K562 (cell line): ENCODE measurements at regions not wholly inside any gene's neighbourhood (a gene's known extent, or its start where the extent isn't known, plus 50 kb on each side); places are given as distances from the start of the nearest gene placed in this dataset.
A peak's percentile ranks its signal among the peaks of the same experiment; 100 is the strongest.

Source experiments
- ATAC-seq: fragments of 200-7000 bp; cut with Tn5 transposase; 3 replicates; pipeline ENCODE4 v1.9.1; 2020; ENCODE audit warnings: moderate library complexity
- BruUV-seq: library from RNA; stranded (reverse); fragments of 400-500 nt; replicated peaks from 2 replicates; lab custom pipeline; 2021; lab: Mats Ljungman, UMichigan
- CTCF ChIA-PET: fragments of 300-600 bp; formaldehyde crosslinking; extraction: SDS; loops from one replicate; lab custom pipeline; 2021; ENCODE audit warnings: low intra/inter-chr PET ratio; lab: Yijun Ruan, JAX
- POLR2A ChIA-PET: fragments of 300-600, 350-650 bp; sonication (Branson Sonifier 250); formaldehyde crosslinking; extraction: SDS; loops from one replicate; lab custom pipeline; 2021; ENCODE audit warnings: antibody characterized with exemption, inconsistent platforms; lab: Yijun Ruan, JAX
- DNase-seq, 4 experiments: peaks; one replicate each; pipeline versions ENCODE4 v3.0.0 to v3.0.0-alpha.2; 2011 to 2018; ENCODE audit warnings: low spot score in 3 of 4, mixed read lengths in 3 of 4; ENCODE audit errors: extremely low read depth in 1 of 4
- FAIRE-seq: peaks from 2 replicates; lab custom pipeline; 2011; peaks lifted over from hg19 to GRCh38; lab: Jason Lieb, UNC
- H2AFZ ChIP-seq: 2 replicates; pipeline ENCODE4 v1.6.0; 2011; ENCODE audit warnings: low read depth, low read length, control low read depth, inconsistent platforms
- H3K27ac ChIP-seq: fragments of 200-600 bp; 3 replicates; pipeline ENCODE4 v1.8.0; 2011; ENCODE audit warnings: low read depth, mild to moderate bottlenecking, control low read depth, inconsistent platforms, low read length, moderate library complexity, mixed read lengths; ENCODE audit errors: extremely low read depth
- H3K27me3 ChIP-seq, 2 experiments: fragments of 300-600 bp in 1 of 2; 2 replicates in 1 of 2; 3 replicates in 1 of 2; pipeline versions ENCODE4 v1.6.0 to v1.8.0; 2011; ENCODE audit warnings: inconsistent platforms in 2 of 2, low read length in 2 of 2, mild to moderate bottlenecking in 1 of 2, mixed read lengths in 1 of 2, moderate library complexity in 1 of 2; ENCODE audit not compliant: control insufficient read depth in 2 of 2, insufficient read depth in 2 of 2
- H3K36me3 ChIP-seq: fragments of 300-600 bp; 3 replicates; pipeline ENCODE4 v1.8.0; 2011; ENCODE audit warnings: mild to moderate bottlenecking, low read length, inconsistent platforms; ENCODE audit not compliant: control insufficient read depth, insufficient read depth
- H3K4me1 ChIP-seq, 2 experiments: fragments of 200-600 bp in 1 of 2; replicated peaks in 1 of 2; 2 replicates in 1 of 2; 3 replicates in 1 of 2; pipeline versions ENCODE4 v1.5.1 to v1.8.0; 2011; ENCODE audit warnings: inconsistent platforms in 2 of 2, low read length in 2 of 2, mild to moderate bottlenecking in 1 of 2, mixed read lengths in 1 of 2, moderate library complexity in 1 of 2; ENCODE audit not compliant: control insufficient read depth in 2 of 2, insufficient read depth in 2 of 2
- H3K4me2 ChIP-seq: 2 replicates; pipeline ENCODE4 v1.6.1; 2011; ENCODE audit warnings: low read length, control low read depth, inconsistent platforms, mixed read lengths; ENCODE audit not compliant: insufficient read depth
- H3K4me3 ChIP-seq: fragments of 200-600 bp; sonication (generic), shearing (Covaris generic); 2 replicates; pipeline ENCODE4 v1.5.1; 2016; ENCODE audit warnings: control low read depth, inconsistent platforms
- H3K79me2 ChIP-seq: fragments of 200-600 bp; 3 replicates; pipeline ENCODE4 v1.8.0; 2011; ENCODE audit warnings: low read length, inconsistent platforms; ENCODE audit not compliant: control insufficient read depth, insufficient read depth
- H3K9ac ChIP-seq, 2 experiments: 2 replicates each; pipeline versions ENCODE4 v1.6.0 to v1.6.1; 2011; ENCODE audit warnings: low read depth in 2 of 2, low read length in 2 of 2, control low read depth in 1 of 2, inconsistent platforms in 1 of 2, mild to moderate bottlenecking in 1 of 2, mixed read lengths in 1 of 2; ENCODE audit not compliant: insufficient read depth in 1 of 2
- H3K9me1 ChIP-seq: one replicate; pipeline ENCODE4 v1.6.0; 2011; ENCODE audit warnings: inconsistent platforms, mild to moderate bottlenecking, low read length, moderate library complexity; ENCODE audit not compliant: control insufficient read depth, insufficient read depth
- H3K9me3 ChIP-seq: replicated peaks from 2 replicates; pipeline ENCODE4 v1.5.1; 2011; ENCODE audit warnings: low read depth, low read length, inconsistent platforms; ENCODE audit not compliant: control insufficient read depth, insufficient read depth
- H4K20me1 ChIP-seq: replicated peaks from 2 replicates; pipeline ENCODE4 v1.6.1; 2011; ENCODE audit warnings: low read length, inconsistent platforms, mixed read lengths; ENCODE audit not compliant: control insufficient read depth, insufficient read depth
- CREM ChIP-seq: IDR thresholded peaks from 2 replicates; pipeline ENCODE4 v1.6.1; 2014; ENCODE audit warnings: antibody characterized with exemption, low read depth
- CSDE1 ChIP-seq, 2 experiments: fragments of 450-650 bp; IDR thresholded peaks; 2 replicates each; pipeline ENCODE4 v1.6.1; 2016; ENCODE audit warnings: mild to moderate bottlenecking in 1 of 2
- ELF1 ChIP-seq: fragments of 200-800 bp; sonication (Bioruptor generic); IDR thresholded peaks from 2 replicates; pipeline ENCODE4 v1.6.1; 2016; ENCODE audit warnings: missing genetic modification characterization, missing compliant biosample characterization
- ESRRA ChIP-seq: fragments of 450-650 bp; IDR thresholded peaks from 2 replicates; pipeline ENCODE4 v1.6.1; 2014; ENCODE audit warnings: low read depth, mild to moderate bottlenecking, moderate library complexity, borderline replicate concordance
- HOXB6 ChIP-seq: fragments of 250-450 bp; sonication (Bioruptor Pico); IDR thresholded peaks from 2 replicates; pipeline ENCODE4 v1.5.1; 2022; ENCODE audit warnings: mild to moderate bottlenecking, borderline replicate concordance
- KDM5B ChIP-seq: fragments of 200-600 bp; sonication (generic); IDR thresholded peaks from 2 replicates; pipeline ENCODE4 v1.6.1; 2012; ENCODE audit warnings: low read depth, mild to moderate bottlenecking, moderate library complexity, low read length, control low read depth, inconsistent platforms; ENCODE audit not compliant: insufficient replicate concordance
- KLF16 ChIP-seq: IDR thresholded peaks from 2 replicates; pipeline ENCODE4 v1.6.1; 2016; ENCODE audit warnings: antibody characterized with exemption
- RAD21 ChIP-seq, 2 experiments: fragments of 250-450 bp in 1 of 2; fragments of 450-650 bp in 1 of 2; sonication (Bioruptor Pico) in 1 of 2; formaldehyde crosslinking in 1 of 2; IDR thresholded peaks in 1 of 2; conservative IDR thresholded peaks in 1 of 2; 2 replicates each; pipeline versions ENCODE4 v1.4.0 to v1.8.0; 2020 to 2022; ENCODE audit warnings: mild to moderate bottlenecking in 2 of 2, moderate library complexity in 1 of 2
- RCOR1 ChIP-seq, 2 experiments: IDR thresholded peaks; 2 replicates each; pipeline ENCODE4 v1.6.1; 2012; ENCODE audit warnings: low read depth in 2 of 2, low read length in 2 of 2, borderline replicate concordance in 1 of 2, improper control_type of control experiment in 1 of 2
- ZNF174 ChIP-seq: fragments of 250-450 bp; sonication (Bioruptor Pico); IDR thresholded peaks from 2 replicates; pipeline ENCODE4 v1.4.0; 2020; ENCODE audit warnings: mild to moderate bottlenecking
- WGBS: fragments of 100-300 bp; shearing (Covaris generic); methylation state at CpG from one replicate; pipeline ENCODE4 v1.1.6; 2016; ENCODE audit warnings: low coverage, mixed read lengths; ENCODE audit not compliant: insufficient coverage; ENCODE audit errors: missing lambda C conversion rate; 5-methylcytosine and 5-hydroxymethylcytosine counted together
- in situ Hi-C: fragments of 300-500 bp; cut with MboI; formaldehyde crosslinking; loops from 4 replicates; pipeline ENCODE4 v1.15.0; 2018; ENCODE audit warnings: inconsistent platforms, mixed read lengths
- intact Hi-C: fragments of 100-400 bp; cut with micrococcal nuclease; formaldehyde crosslinking; loops from 2 replicates; pipeline ENCODE4 v1.14.2; 2022
- TF ChIP-seq, protein P1 (sequence below): fragments of 450-650 bp; IDR thresholded peaks from 2 replicates; pipeline ENCODE4 v1.6.1; 2016
- TF ChIP-seq, protein P2 (sequence below): fragments of 450-650 bp; formaldehyde crosslinking; IDR thresholded peaks from 2 replicates; pipeline ENCODE4 v1.4.0; 2020; ENCODE audit warnings: mild to moderate bottlenecking, moderate library complexity
- TF ChIP-seq, protein P3 (sequence below): fragments of 450-650 bp; IDR thresholded peaks from 2 replicates; pipeline ENCODE4 v1.6.1; 2018; ENCODE audit warnings: mild to moderate bottlenecking, low read depth; ENCODE audit not compliant: partially characterized antibody
- TF ChIP-seq, protein P4 (sequence below), 3 experiments: IDR thresholded peaks in 2 of 3; conservative IDR thresholded peaks in 1 of 3; 2 replicates each; pipeline ENCODE4 v1.5.1; 2011 to 2012; ENCODE audit warnings: low read length in 3 of 3, mild to moderate bottlenecking in 3 of 3, control low read depth in 2 of 3, improper control_type of control experiment in 1 of 3, inconsistent platforms in 1 of 3, low read depth in 1 of 3, mixed read lengths in 1 of 3, moderate library complexity in 1 of 3; ENCODE audit not compliant: insufficient read depth in 2 of 3

DNA sequence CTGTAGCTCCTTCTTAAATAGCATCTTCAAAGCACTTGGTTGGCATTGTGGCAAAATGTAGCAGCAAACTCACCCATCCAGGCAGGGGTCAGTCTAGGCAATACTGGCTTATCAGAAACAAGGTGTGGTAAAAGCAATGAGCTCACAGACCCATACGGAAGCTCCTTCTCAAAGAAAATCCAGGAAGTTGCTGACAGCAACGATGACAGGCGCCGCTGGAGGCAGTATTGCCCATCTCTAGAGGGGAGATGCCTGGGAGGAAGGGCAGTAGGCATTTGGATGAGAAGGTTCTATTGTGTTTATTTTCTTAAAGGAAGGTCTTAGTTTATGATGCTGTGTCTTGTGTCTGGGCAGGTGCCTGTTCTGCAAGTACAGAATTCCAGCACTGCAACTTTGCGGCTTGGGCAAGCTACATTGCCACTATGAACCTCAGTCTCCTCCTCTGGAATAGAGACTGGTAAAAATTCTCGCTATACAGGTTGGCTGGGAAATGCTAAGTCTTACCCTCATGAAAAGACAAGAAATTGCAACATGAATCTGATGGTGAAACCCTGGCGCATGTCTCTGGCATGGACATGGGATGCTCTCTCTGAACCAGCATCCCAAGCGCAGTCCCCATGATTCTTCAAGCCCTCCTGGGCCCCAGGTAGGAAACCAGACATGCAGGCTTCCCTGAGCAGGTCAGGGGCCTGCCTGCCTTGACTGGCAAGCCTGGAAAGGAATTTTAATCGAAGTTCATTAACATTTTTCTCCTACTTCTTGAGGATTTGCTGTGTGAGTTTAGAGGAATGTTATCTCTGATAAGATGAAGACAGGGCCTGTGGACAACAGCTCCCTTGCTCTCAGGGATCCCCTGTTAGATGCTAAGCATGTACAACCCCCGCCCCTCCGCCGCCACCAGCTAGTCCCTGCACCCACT, 156.0 kb downstream of the TFCP2L1 start:
- ChIA-PET POLR2A (interaction anchor here (0.6 to 1.0 kb wide), 3 partner anchors 72 to 375 kb away, joined by 3 to 5 read pairs (median 3); no protein-coding TSS in a partner anchor), CTCF (interaction anchor here (1.3 kb wide), 1 partner anchor 193 kb away, joined by 8 read pairs; no protein-coding TSS in a partner anchor)
- in situ Hi-C loops (no loop called here), intact Hi-C loops (loop anchor here (2.0 kb wide), 1 partner anchor 194 kb away; no protein-coding TSS in a partner anchor)
- H3K4me1 ChIP-seq = no peaks in the 10 kb centered on the region
- H3K4me3 ChIP-seq = no peak overlapping the region
- H3K79me2 ChIP-seq = no peaks in the 10 kb centered on the region
- DNase-seq (peak; percentile 46 to 68 (median 55)), ATAC-seq (peak; percentile 92), FAIRE-seq (peak; percentile 87)
- no peak overlapping the region for H3K27ac ChIP-seq
- H3K4me2 ChIP-seq = no peak overlapping the region
- H3K9me1 ChIP-seq = no peaks in the 10 kb centered on the region
- peaks cover 0 to 24% of the 10 kb centered on the region in 2 experiments; a peak in 4 of 5 replicates for H3K27me3 ChIP-seq
- no peaks in the 10 kb centered on the region for H3K36me3 ChIP-seq
- H3K9me3 ChIP-seq = no peaks in the 10 kb centered on the region
- no TSS peak for BruUV-seq
- H2AFZ ChIP-seq = no peak overlapping the region
- H3K9ac ChIP-seq = no peak overlapping the region
- WGBS = 9% methylated on average over 12 of the region's 12 CpGs
- H4K20me1 ChIP-seq = no peaks in the 10 kb centered on the region; the same call in 1 of the 2 replicates
- TF ChIP-seq, protein P1, sequence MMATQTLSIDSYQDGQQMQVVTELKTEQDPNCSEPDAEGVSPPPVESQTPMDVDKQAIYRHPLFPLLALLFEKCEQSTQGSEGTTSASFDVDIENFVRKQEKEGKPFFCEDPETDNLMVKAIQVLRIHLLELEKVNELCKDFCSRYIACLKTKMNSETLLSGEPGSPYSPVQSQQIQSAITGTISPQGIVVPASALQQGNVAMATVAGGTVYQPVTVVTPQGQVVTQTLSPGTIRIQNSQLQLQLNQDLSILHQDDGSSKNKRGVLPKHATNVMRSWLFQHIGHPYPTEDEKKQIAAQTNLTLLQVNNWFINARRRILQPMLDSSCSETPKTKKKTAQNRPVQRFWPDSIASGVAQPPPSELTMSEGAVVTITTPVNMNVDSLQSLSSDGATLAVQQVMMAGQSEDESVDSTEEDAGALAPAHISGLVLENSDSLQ = peak; percentile 85
- TF ChIP-seq RCOR1 (IDR thresholded peaks at IDR 0.05; ENCODE audit: borderline replicate concordance in 1 of 2, low read depth in 2 of 2, low read length in 2 of 2) = peak in 1 of 2 experiments; percentile 64; a peak in 2 of 4 replicates
- TF ChIP-seq, protein P2, sequence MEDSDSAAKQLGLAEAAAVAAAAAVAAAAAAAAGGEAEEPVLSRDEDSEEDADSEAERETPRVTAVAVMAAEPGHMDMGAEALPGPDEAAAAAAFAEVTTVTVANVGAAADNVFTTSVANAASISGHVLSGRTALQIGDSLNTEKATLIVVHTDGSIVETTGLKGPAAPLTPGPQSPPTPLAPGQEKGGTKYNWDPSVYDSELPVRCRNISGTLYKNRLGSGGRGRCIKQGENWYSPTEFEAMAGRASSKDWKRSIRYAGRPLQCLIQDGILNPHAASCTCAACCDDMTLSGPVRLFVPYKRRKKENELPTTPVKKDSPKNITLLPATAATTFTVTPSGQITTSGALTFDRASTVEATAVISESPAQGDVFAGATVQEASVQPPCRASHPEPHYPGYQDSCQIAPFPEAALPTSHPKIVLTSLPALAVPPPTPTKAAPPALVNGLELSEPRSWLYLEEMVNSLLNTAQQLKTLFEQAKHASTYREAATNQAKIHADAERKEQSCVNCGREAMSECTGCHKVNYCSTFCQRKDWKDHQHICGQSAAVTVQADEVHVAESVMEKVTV (CRISPR knock-in tag) = 0 out of 2 replicates have a peak, but pooled peaks have one; percentile 21
- TF ChIP-seq, protein P3, sequence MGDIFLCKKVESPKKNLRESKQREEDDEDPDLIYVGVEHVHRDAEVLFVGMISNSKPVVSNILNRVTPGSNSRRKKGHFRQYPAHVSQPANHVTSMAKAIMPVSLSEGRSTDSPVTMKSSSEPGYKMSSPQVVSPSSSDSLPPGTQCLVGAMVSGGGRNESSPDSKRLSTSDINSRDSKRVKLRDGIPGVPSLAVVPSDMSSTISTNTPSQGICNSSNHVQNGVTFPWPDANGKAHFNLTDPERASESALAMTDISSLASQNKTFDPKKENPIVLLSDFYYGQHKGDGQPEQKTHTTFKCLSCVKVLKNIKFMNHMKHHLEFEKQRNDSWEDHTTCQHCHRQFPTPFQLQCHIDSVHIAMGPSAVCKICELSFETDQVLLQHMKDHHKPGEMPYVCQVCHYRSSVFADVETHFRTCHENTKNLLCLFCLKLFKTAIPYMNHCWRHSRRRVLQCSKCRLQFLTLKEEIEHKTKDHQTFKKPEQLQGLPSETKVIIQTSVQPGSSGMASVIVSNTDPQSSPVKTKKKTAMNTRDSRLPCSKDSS = no peak
- no peak for TF ChIP-seq ZNF174 (CRISPR knock-in tag)
- TF ChIP-seq CSDE1 (IDR thresholded peaks at IDR 0.05) = no peak
- TF ChIP-seq RAD21 (CRISPR knock-in tag; conservative IDR thresholded peaks at IDR 0.05 in 1 of 2, IDR thresholded peaks at IDR 0.05 in 1 of 2) = peak; percentile 65 to 75
- peak; percentile 93 for TF ChIP-seq ELF1 (tag)
- no peak for TF ChIP-seq ESRRA
- TF ChIP-seq, protein P4, sequence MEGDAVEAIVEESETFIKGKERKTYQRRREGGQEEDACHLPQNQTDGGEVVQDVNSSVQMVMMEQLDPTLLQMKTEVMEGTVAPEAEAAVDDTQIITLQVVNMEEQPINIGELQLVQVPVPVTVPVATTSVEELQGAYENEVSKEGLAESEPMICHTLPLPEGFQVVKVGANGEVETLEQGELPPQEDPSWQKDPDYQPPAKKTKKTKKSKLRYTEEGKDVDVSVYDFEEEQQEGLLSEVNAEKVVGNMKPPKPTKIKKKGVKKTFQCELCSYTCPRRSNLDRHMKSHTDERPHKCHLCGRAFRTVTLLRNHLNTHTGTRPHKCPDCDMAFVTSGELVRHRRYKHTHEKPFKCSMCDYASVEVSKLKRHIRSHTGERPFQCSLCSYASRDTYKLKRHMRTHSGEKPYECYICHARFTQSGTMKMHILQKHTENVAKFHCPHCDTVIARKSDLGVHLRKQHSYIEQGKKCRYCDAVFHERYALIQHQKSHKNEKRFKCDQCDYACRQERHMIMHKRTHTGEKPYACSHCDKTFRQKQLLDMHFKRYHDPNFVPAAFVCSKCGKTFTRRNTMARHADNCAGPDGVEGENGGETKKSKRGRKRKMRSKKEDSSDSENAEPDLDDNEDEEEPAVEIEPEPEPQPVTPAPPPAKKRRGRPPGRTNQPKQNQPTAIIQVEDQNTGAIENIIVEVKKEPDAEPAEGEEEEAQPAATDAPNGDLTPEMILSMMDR (IDR thresholded peaks at IDR 0.05 in 2 of 3, conservative IDR thresholded peaks at IDR 0.05 in 1 of 3; ENCODE audit: insufficient read depth in 2 of 3, low read depth in 1 of 3, low read length in 3 of 3) = peak; percentile 80 to 89 (median 85)
- no peak for TF ChIP-seq KDM5B
- TF ChIP-seq CREM = peak; percentile 77
- no peak for TF ChIP-seq HOXB6 (CRISPR knock-in tag)
- TF ChIP-seq KLF16 = peak; percentile 56; the same call in 1 of the 2 replicates
